Ishikawa (cell line): ENCODE measurements at regions not wholly inside any gene's neighbourhood (a gene's known extent, or its start where the extent isn't known, plus 50 kb on each side); places are given as distances from the start of the nearest gene placed in this dataset.

Experiments
- CEBPB ChIP-seq: IDR thresholded peaks from 2 replicates; pipeline ENCODE4 v1.6.1; 2012
- EP300 ChIP-seq: IDR thresholded peaks from 2 replicates; pipeline ENCODE4 v1.6.1; 2012; ENCODE audit warnings: borderline replicate concordance
- FOXM1 ChIP-seq: IDR thresholded peaks from 2 replicates; pipeline ENCODE4 v1.6.1; 2012; ENCODE audit warnings: low read depth, borderline replicate concordance
- MAX ChIP-seq: IDR thresholded peaks from 2 replicates; pipeline ENCODE4 v1.6.1; 2012
- NFIC ChIP-seq: IDR thresholded peaks from 2 replicates; pipeline ENCODE4 v1.6.1; 2012
- RAD21 ChIP-seq: IDR thresholded peaks from 2 replicates; pipeline ENCODE4 v1.6.1; 2012; ENCODE audit warnings: low read depth
- TAF1 ChIP-seq: IDR thresholded peaks from 2 replicates; pipeline ENCODE4 v1.6.1; 2012; ENCODE audit warnings: low read depth, mild to moderate bottlenecking
- TCF12 ChIP-seq: IDR thresholded peaks from 2 replicates; pipeline ENCODE4 v1.6.1; 2012; ENCODE audit warnings: low read depth
- YY1 ChIP-seq: IDR thresholded peaks from 2 replicates; pipeline ENCODE4 v1.6.1; 2012; ENCODE audit warnings: low read depth
- ZBTB7A ChIP-seq: IDR thresholded peaks from 2 replicates; pipeline ENCODE4 v1.6.1; 2012; ENCODE audit warnings: low read depth
- TF ChIP-seq, protein P1 (sequence below): IDR thresholded peaks from 2 replicates; pipeline ENCODE4 v1.6.1; 2012
- TF ChIP-seq, protein P2 (sequence below): IDR thresholded peaks from 2 replicates; pipeline ENCODE4 v1.6.1; 2012; ENCODE audit warnings: low read depth, mild to moderate bottlenecking

DNA sequence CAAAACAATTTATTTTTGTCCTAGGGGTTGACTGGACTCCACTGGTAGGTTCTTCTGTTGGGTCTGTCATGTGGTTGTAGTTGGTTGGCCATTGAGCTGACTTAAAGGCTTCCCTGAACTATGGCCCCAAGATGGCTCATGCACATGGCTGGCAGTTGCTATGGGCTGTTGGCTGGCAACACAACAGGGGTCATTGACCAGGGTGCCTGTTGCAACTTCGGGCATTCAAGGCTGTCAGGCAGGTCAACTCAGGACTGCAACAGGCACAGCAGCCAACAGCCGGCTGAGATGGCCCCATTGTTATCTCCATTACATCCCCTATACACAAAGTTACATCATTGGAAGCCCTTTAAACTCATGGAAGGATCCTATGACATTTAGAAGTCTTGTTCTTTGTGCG lies 109.7 kb upstream of the CPEB2 start:
- TF ChIP-seq YY1 (no peak), TAF1 (no peak), FOXM1 (no peak), ZBTB7A (no peak), MAX (no peak), RAD21 (no peak), CEBPB (no peak), EP300 (no peak), TCF12 (no peak), NFIC (no peak)
- TF ChIP-seq, protein P1, sequence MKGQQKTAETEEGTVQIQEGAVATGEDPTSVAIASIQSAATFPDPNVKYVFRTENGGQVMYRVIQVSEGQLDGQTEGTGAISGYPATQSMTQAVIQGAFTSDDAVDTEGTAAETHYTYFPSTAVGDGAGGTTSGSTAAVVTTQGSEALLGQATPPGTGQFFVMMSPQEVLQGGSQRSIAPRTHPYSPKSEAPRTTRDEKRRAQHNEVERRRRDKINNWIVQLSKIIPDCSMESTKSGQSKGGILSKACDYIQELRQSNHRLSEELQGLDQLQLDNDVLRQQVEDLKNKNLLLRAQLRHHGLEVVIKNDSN = no peak
- TF ChIP-seq, protein P2, sequence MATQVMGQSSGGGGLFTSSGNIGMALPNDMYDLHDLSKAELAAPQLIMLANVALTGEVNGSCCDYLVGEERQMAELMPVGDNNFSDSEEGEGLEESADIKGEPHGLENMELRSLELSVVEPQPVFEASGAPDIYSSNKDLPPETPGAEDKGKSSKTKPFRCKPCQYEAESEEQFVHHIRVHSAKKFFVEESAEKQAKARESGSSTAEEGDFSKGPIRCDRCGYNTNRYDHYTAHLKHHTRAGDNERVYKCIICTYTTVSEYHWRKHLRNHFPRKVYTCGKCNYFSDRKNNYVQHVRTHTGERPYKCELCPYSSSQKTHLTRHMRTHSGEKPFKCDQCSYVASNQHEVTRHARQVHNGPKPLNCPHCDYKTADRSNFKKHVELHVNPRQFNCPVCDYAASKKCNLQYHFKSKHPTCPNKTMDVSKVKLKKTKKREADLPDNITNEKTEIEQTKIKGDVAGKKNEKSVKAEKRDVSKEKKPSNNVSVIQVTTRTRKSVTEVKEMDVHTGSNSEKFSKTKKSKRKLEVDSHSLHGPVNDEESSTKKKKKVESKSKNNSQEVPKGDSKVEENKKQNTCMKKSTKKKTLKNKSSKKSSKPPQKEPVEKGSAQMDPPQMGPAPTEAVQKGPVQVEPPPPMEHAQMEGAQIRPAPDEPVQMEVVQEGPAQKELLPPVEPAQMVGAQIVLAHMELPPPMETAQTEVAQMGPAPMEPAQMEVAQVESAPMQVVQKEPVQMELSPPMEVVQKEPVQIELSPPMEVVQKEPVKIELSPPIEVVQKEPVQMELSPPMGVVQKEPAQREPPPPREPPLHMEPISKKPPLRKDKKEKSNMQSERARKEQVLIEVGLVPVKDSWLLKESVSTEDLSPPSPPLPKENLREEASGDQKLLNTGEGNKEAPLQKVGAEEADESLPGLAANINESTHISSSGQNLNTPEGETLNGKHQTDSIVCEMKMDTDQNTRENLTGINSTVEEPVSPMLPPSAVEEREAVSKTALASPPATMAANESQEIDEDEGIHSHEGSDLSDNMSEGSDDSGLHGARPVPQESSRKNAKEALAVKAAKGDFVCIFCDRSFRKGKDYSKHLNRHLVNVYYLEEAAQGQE = no peak
